ENCODE measurements at regions not wholly inside any gene's neighbourhood (a gene's known extent, or its start where the extent isn't known, plus 50 kb on each side); places are given as distances from the start of the nearest gene placed in this dataset.

DNA sequence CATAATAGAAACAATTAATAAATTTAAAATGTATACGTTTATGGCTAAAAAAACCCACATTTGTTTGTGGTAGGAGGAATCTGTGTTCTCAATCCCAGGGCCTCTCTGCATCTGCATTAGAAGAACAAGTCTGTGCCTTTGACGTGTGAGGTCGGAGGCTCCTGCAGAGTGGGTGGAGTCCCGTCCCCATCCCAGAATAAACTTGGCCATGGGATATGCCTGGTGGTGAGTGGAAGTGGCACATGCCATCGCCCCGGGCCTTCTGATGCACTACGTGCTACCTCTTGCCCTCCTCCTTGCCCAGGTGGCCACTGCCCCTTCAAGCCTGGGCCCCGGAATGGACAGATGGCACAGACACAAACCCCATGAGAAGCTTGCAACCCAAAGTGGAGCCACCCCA, 131.1 kb upstream of the NSMCE3 start:
- in situ Hi-C loops (cut with MboI; ENCODE audit: low sequenced_read_pairs in 4 of 4) (loop anchor here in 1 of 4 donors (25.0 kb wide), 1 partner anchor 88 kb away; no protein-coding TSS in a partner anchor), intact Hi-C loops (cut with DNase I; ENCODE audit: low total_unique reads) (no loop called here)
- Histone ChIP-seq H3K9me3 (no peaks in the 10 kb centered on the region), H3K4me3 (no peak overlapping the region), H3K27me3 (no peaks in the 10 kb centered on the region), H3K36me3 (no peaks in the 10 kb centered on the region), H3K4me1 (no peaks in the 10 kb centered on the region), H3K27ac (no peak overlapping the region)
- TF ChIP-seq CTCF (IDR thresholded peaks at IDR 0.05 in 4 of 5, conservative IDR thresholded peaks at IDR 0.05 in 1 of 5) (no peak), POLR2A (IDR thresholded peaks at IDR 0.05) (no peak)
- DNase-seq (no peak), ATAC-seq (no peak)

DNA sequence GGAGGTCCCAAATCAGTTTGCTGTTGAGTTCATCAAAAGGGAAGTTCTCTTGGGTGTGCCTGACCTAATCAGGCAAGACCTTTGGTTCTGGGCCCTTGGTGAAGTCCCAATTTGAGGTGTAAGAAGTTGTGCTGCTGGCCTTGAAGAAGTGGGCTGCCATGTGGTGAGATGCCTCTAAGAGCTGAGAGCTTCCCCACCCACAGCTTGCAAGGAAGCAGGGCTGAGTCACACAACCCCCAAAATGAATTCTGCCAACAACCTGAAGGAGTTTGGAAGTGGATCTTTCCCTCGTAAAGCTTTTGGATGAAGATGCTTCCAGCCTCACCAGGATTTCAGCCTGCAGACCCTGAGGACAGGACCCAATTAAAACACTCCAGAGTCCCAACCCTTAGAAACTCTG, 129.3 kb upstream of the NSMCE3 start:
- H3K9me3 ChIP-seq: no peaks in the 10 kb centered on the region
- no peak for ATAC-seq
- no peaks in the 10 kb centered on the region for H3K36me3 ChIP-seq
- no peak for TF ChIP-seq POLR2A (IDR thresholded peaks at IDR 0.05)
- TF ChIP-seq CTCF (IDR thresholded peaks at IDR 0.05 in 4 of 5, conservative IDR thresholded peaks at IDR 0.05 in 1 of 5): no peak
- in situ Hi-C loops (cut with MboI; ENCODE audit: low sequenced_read_pairs in 4 of 4): no loop called here
- H3K4me3 ChIP-seq: no peak overlapping the region
- no peaks in the 10 kb centered on the region for H3K4me1 ChIP-seq
- intact Hi-C loops (cut with DNase I; ENCODE audit: low total_unique reads): no loop called here
- no peak for DNase-seq
- no peaks in the 10 kb centered on the region for H3K27me3 ChIP-seq
- no peak overlapping the region for H3K27ac ChIP-seq

GRCh38 chr15:29396176-29396811, 126.7 kb upstream of the NSMCE3 start:
- Histone ChIP-seq H3K9me3 (no peaks in the 10 kb centered on the region), H3K4me3 (no peak overlapping the region), H3K4me1 (no peaks in the 10 kb centered on the region), H3K27ac (no peak overlapping the region), H3K36me3 (no peaks in the 10 kb centered on the region), H3K27me3 (no peaks in the 10 kb centered on the region)
- no peak for ATAC-seq
- intact Hi-C loops (cut with DNase I; ENCODE audit: low total_unique reads) (no loop called here), in situ Hi-C loops (cut with MboI; ENCODE audit: low sequenced_read_pairs in 4 of 4) (no loop called here)
- no peak for TF ChIP-seq CTCF (IDR thresholded peaks at IDR 0.05 in 4 of 5, conservative IDR thresholded peaks at IDR 0.05 in 1 of 5)
- TF ChIP-seq POLR2A (IDR thresholded peaks at IDR 0.05): no peak
- DNase-seq: no peak

DNA sequence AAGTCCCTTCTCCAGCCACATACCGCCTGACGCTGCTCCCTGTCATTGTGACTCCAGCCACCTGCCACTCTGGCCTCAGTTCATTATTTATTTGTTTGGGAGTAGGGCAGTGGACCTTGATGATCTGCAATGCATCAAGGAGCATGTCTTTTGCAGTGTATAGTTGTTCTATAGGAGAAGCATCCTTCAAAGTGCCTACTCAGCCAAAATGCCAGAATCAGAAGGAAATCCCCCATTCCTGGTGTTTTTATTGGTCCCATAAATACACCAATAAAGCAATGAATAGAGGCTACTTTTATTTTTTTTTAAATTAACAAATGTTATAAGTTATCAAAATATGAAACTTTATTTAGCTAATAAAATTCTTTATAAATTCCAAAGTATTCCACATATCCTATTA, 123.8 kb upstream of the NSMCE3 start:
- H3K4me3 ChIP-seq: no peak overlapping the region
- no peaks in the 10 kb centered on the region for H3K4me1 ChIP-seq
- no peaks in the 10 kb centered on the region for H3K36me3 ChIP-seq
- H3K9me3 ChIP-seq: no peaks in the 10 kb centered on the region
- TF ChIP-seq POLR2A (IDR thresholded peaks at IDR 0.05) (no peak), CTCF (IDR thresholded peaks at IDR 0.05 in 4 of 5, conservative IDR thresholded peaks at IDR 0.05 in 1 of 5) (no peak)
- H3K27ac ChIP-seq: no peak overlapping the region
- ATAC-seq: no peak
- in situ Hi-C loops (cut with MboI; ENCODE audit: low sequenced_read_pairs in 4 of 4): no loop called here
- H3K27me3 ChIP-seq: no peaks in the 10 kb centered on the region
- no peak for DNase-seq
- intact Hi-C loops (cut with DNase I; ENCODE audit: low total_unique reads): no loop called here

GRCh38 chr15:29392358-29392757, 122.7 kb upstream of the NSMCE3 start:
- intact Hi-C loops (cut with DNase I; ENCODE audit: low total_unique reads): no loop called here
- Histone ChIP-seq H3K4me3 (no peak overlapping the region), H3K4me1 (no peaks in the 10 kb centered on the region), H3K36me3 (no peaks in the 10 kb centered on the region), H3K9me3 (no peaks in the 10 kb centered on the region), H3K27ac (no peak overlapping the region), H3K27me3 (no peaks in the 10 kb centered on the region)
- ATAC-seq (no peak), DNase-seq (no peak)
- in situ Hi-C loops (cut with MboI; ENCODE audit: low sequenced_read_pairs in 4 of 4): no loop called here
- TF ChIP-seq POLR2A (IDR thresholded peaks at IDR 0.05): no peak
- no peak for TF ChIP-seq CTCF (IDR thresholded peaks at IDR 0.05 in 4 of 5, conservative IDR thresholded peaks at IDR 0.05 in 1 of 5)
